HG03039 (cell line): ENCODE measurements at regions not wholly inside any gene's neighbourhood (a gene's known extent, or its start where the extent isn't known, plus 50 kb on each side); places are given as distances from the start of the nearest gene placed in this dataset.
"Not testable (repeated sequence)": the region's sequence is repeated elsewhere in the genome, so short reads cannot be mapped to it uniquely, and the experiment has no call there.

Experiments used
- ATAC-seq: cut with Tn5 transposase; IDR thresholded peaks from one replicate; pipeline ENCODE4 v1.9.1; 2021; ENCODE audit warnings: mild to moderate bottlenecking, moderate library complexity; ENCODE audit not compliant: unreplicated experiment

- ATAC-seq, result not testable (repeated sequence)
These were observed 74.0 kb downstream of the TMEM121 start for GRCh38 chr14:105600195-105600938.

GRCh38 chr14:105600939-105601359, 74.6 kb downstream of the TMEM121 start:
- ATAC-seq, result no peak

GRCh38 chr14:105601360-105602242, 75.2 kb downstream of the TMEM121 start:
- ATAC-seq, result no peak

GRCh38 chr14:105602243-105602750, 75.9 kb downstream of the TMEM121 start:
- ATAC-seq, result no peak

- no peak for ATAC-seq
These were observed 76.7 kb downstream of the TMEM121 start for GRCh38 chr14:105602799-105603793.

GRCh38 chr14:105604531-105605463, 78.4 kb downstream of the TMEM121 start:
- ATAC-seq, result not testable (repeated sequence)

- ATAC-seq, result no peak
These were observed 79.3 kb downstream of the TMEM121 start for GRCh38 chr14:105605464-105606304.

- not testable (repeated sequence) for ATAC-seq
These were observed 80.1 kb downstream of the TMEM121 start for GRCh38 chr14:105606305-105606975.

- ATAC-seq, result not testable (repeated sequence)
These were observed 80.6 kb downstream of the TMEM121 start for GRCh38 chr14:105607025-105607424.

- ATAC-seq, result not testable (repeated sequence)
These were observed 88.6 kb downstream of the TMEM121 start for GRCh38 chr14:105614987-105615386.

GRCh38 chr14:105615986-105616801, 89.8 kb downstream of the TMEM121 start:
- not testable (repeated sequence) for ATAC-seq

GRCh38 chr14:105616802-105617192, 90.4 kb downstream of the TMEM121 start:
- ATAC-seq, result no peak

GRCh38 chr14:105617201-105617777, 90.9 kb downstream of the TMEM121 start:
- ATAC-seq, result no peak

- ATAC-seq, result not testable (repeated sequence)
These were observed 91.4 kb downstream of the TMEM121 start for GRCh38 chr14:105617805-105618204.

- ATAC-seq, result not testable (repeated sequence)
These were observed 92.9 kb downstream of the TMEM121 start for GRCh38 chr14:105619324-105619723.

- not testable (repeated sequence) for ATAC-seq
These were observed 93.9 kb downstream of the TMEM121 start for GRCh38 chr14:105620178-105620864.
